ENCODE measurements at regions not wholly inside any gene's neighbourhood (a gene's known extent, or its start where the extent isn't known, plus 50 kb on each side); places are given as distances from the start of the nearest gene placed in this dataset.

GRCh38 chr1:30638086-30638485, 85.3 kb downstream of the MATN1 start:
- DNase-seq (ENCODE audit: low read depth, low spot score) = no peak

- no peak for DNase-seq (ENCODE audit: low read depth, low spot score)
These were observed 86.0 kb downstream of the MATN1 start for GRCh38 chr1:30637183-30637980.

- DNase-seq (ENCODE audit: low read depth, low spot score) = no peak
These were observed 86.8 kb downstream of the MATN1 start for GRCh38 chr1:30636621-30637020.

- DNase-seq (ENCODE audit: low read depth, low spot score) = no peak
These were observed 87.9 kb downstream of the MATN1 start for GRCh38 chr1:30635391-30635975.

GRCh38 chr1:30634507-30634906, 88.9 kb downstream of the MATN1 start:
- no peak for DNase-seq (ENCODE audit: low read depth, low spot score)

- no peak for DNase-seq (ENCODE audit: low read depth, low spot score)
These were observed 90.1 kb downstream of the MATN1 start for GRCh38 chr1:30633294-30633693.

- no peak for DNase-seq (ENCODE audit: low read depth, low spot score)
These were observed 90.9 kb downstream of the MATN1 start for GRCh38 chr1:30632481-30632880.

GRCh38 chr1:30631700-30632099, 91.7 kb downstream of the MATN1 start:
- no peak for DNase-seq (ENCODE audit: low read depth, low spot score)

- no peak for DNase-seq (ENCODE audit: low read depth, low spot score)
These were observed 93.9 kb downstream of the MATN1 start for GRCh38 chr1:30629501-30629900.

- DNase-seq (ENCODE audit: low read depth, low spot score) = no peak
These were observed 95.4 kb downstream of the MATN1 start for GRCh38 chr1:30627994-30628393.

GRCh38 chr1:30627206-30627605, 96.2 kb downstream of the MATN1 start:
- no peak for DNase-seq (ENCODE audit: low read depth, low spot score)

- DNase-seq (ENCODE audit: low read depth, low spot score) = no peak
These were observed 100.0 kb downstream of the MATN1 start for GRCh38 chr1:30623431-30623830.

- no peak for DNase-seq (ENCODE audit: low read depth, low spot score)
These were observed 103.8 kb downstream of the MATN1 start for GRCh38 chr1:30619619-30620018.

GRCh38 chr1:30618335-30618747, 105.0 kb downstream of the MATN1 start:
- peak; percentile 38 for DNase-seq (ENCODE audit: low read depth, low spot score)

- no peak for DNase-seq (ENCODE audit: low read depth, low spot score)
These were observed 106.6 kb downstream of the MATN1 start for GRCh38 chr1:30616759-30617158.

GRCh38 chr1:30615816-30616590, 107.4 kb downstream of the MATN1 start:
- no peak for DNase-seq (ENCODE audit: low read depth, low spot score)

- DNase-seq (ENCODE audit: low read depth, low spot score) = peak; percentile 52
These were observed 108.1 kb downstream of the MATN1 start for GRCh38 chr1:30615076-30615795.

- DNase-seq (ENCODE audit: low read depth, low spot score) = no peak
These were observed 110.2 kb downstream of the MATN1 start for GRCh38 chr1:30613188-30613587.

GRCh38 chr1:30612536-30613065, 110.8 kb downstream of the MATN1 start:
- DNase-seq (ENCODE audit: low read depth, low spot score) = no peak

GRCh38 chr1:30611741-30612309, 111.6 kb downstream of the MATN1 start:
- DNase-seq (ENCODE audit: low read depth, low spot score) = peak; percentile 9

- DNase-seq (ENCODE audit: low read depth, low spot score) = no peak
These were observed 112.5 kb downstream of the MATN1 start for GRCh38 chr1:30610917-30611316.
